ENCODE measurements at regions not wholly inside any gene's neighbourhood (a gene's known extent, or its start where the extent isn't known, plus 50 kb on each side); places are given as distances from the start of the nearest gene placed in this dataset.

- no peak for DNase-seq
- H3K36me3 ChIP-seq (ENCODE audit: control insufficient read depth, insufficient read depth, low read length), result no peaks in the 10 kb centered on the region
- H3K4me1 ChIP-seq (ENCODE audit: control insufficient read depth, insufficient read depth, low read length, poor library complexity, severe bottlenecking), result no peaks in the 10 kb centered on the region
- no peak overlapping the region for H3K4me3 ChIP-seq (ENCODE audit: insufficient read depth, low read depth, low read length, poor library complexity, severe bottlenecking)
- H3K9me3 ChIP-seq (ENCODE audit: control insufficient read depth, low read length), result no peaks in the 10 kb centered on the region
- no peaks in the 10 kb centered on the region for H3K27me3 ChIP-seq (replicated peaks; ENCODE audit: control insufficient read depth, insufficient read depth, low read length, poor library complexity, severe bottlenecking)
- no peak overlapping the region for H3K27ac ChIP-seq (ENCODE audit: insufficient read depth, low read length, poor library complexity, severe bottlenecking)
Measured at GRCh38 chr18:78596794-78597345, 382.7 kb upstream of the SALL3 start.

- DNase-seq, result no peak
- Histone ChIP-seq H3K9me3 (ENCODE audit: control insufficient read depth, low read length) (no peaks in the 10 kb centered on the region), H3K4me1 (ENCODE audit: control insufficient read depth, insufficient read depth, low read length, poor library complexity, severe bottlenecking) (no peaks in the 10 kb centered on the region), H3K27ac (ENCODE audit: insufficient read depth, low read length, poor library complexity, severe bottlenecking) (no peak overlapping the region), H3K36me3 (ENCODE audit: control insufficient read depth, insufficient read depth, low read length) (no peaks in the 10 kb centered on the region), H3K27me3 (replicated peaks; ENCODE audit: control insufficient read depth, insufficient read depth, low read length, poor library complexity, severe bottlenecking) (no peaks in the 10 kb centered on the region), H3K4me3 (ENCODE audit: insufficient read depth, low read depth, low read length, poor library complexity, severe bottlenecking) (no peak overlapping the region)
Measured at GRCh38 chr18:78601349-78601748, 378.3 kb upstream of the SALL3 start.

- H3K4me3 ChIP-seq (ENCODE audit: insufficient read depth, low read depth, low read length, poor library complexity, severe bottlenecking), result no peak overlapping the region
- DNase-seq, result no peak
- no peaks in the 10 kb centered on the region for H3K27me3 ChIP-seq (replicated peaks; ENCODE audit: control insufficient read depth, insufficient read depth, low read length, poor library complexity, severe bottlenecking)
- no peaks in the 10 kb centered on the region for H3K36me3 ChIP-seq (ENCODE audit: control insufficient read depth, insufficient read depth, low read length)
- no peaks in the 10 kb centered on the region for H3K9me3 ChIP-seq (ENCODE audit: control insufficient read depth, low read length)
- H3K27ac ChIP-seq (ENCODE audit: insufficient read depth, low read length, poor library complexity, severe bottlenecking), result no peak overlapping the region
- H3K4me1 ChIP-seq (ENCODE audit: control insufficient read depth, insufficient read depth, low read length, poor library complexity, severe bottlenecking), result no peaks in the 10 kb centered on the region
Measured at GRCh38 chr18:78601923-78602322, 377.7 kb upstream of the SALL3 start.

GRCh38 chr18:78602430-78602829, 377.2 kb upstream of the SALL3 start:
- Histone ChIP-seq H3K9me3 (ENCODE audit: control insufficient read depth, low read length) (no peaks in the 10 kb centered on the region), H3K27ac (ENCODE audit: insufficient read depth, low read length, poor library complexity, severe bottlenecking) (no peak overlapping the region), H3K4me1 (ENCODE audit: control insufficient read depth, insufficient read depth, low read length, poor library complexity, severe bottlenecking) (no peaks in the 10 kb centered on the region), H3K4me3 (ENCODE audit: insufficient read depth, low read depth, low read length, poor library complexity, severe bottlenecking) (no peak overlapping the region), H3K27me3 (replicated peaks; ENCODE audit: control insufficient read depth, insufficient read depth, low read length, poor library complexity, severe bottlenecking) (no peaks in the 10 kb centered on the region), H3K36me3 (ENCODE audit: control insufficient read depth, insufficient read depth, low read length) (no peaks in the 10 kb centered on the region)
- DNase-seq, result no peak

GRCh38 chr18:78603102-78603983, 376.3 kb upstream of the SALL3 start:
- Histone ChIP-seq H3K27me3 (replicated peaks; ENCODE audit: control insufficient read depth, insufficient read depth, low read length, poor library complexity, severe bottlenecking) (no peaks in the 10 kb centered on the region), H3K9me3 (ENCODE audit: control insufficient read depth, low read length) (no peaks in the 10 kb centered on the region), H3K27ac (ENCODE audit: insufficient read depth, low read length, poor library complexity, severe bottlenecking) (no peak overlapping the region), H3K4me1 (ENCODE audit: control insufficient read depth, insufficient read depth, low read length, poor library complexity, severe bottlenecking) (no peaks in the 10 kb centered on the region), H3K4me3 (ENCODE audit: insufficient read depth, low read depth, low read length, poor library complexity, severe bottlenecking) (no peak overlapping the region), H3K36me3 (ENCODE audit: control insufficient read depth, insufficient read depth, low read length) (no peaks in the 10 kb centered on the region)
- no peak for DNase-seq

GRCh38 chr18:78605255-78605654, 374.4 kb upstream of the SALL3 start:
- Histone ChIP-seq H3K27ac (ENCODE audit: insufficient read depth, low read length, poor library complexity, severe bottlenecking) (no peak overlapping the region), H3K9me3 (ENCODE audit: control insufficient read depth, low read length) (no peaks in the 10 kb centered on the region), H3K27me3 (replicated peaks; ENCODE audit: control insufficient read depth, insufficient read depth, low read length, poor library complexity, severe bottlenecking) (no peaks in the 10 kb centered on the region), H3K4me1 (ENCODE audit: control insufficient read depth, insufficient read depth, low read length, poor library complexity, severe bottlenecking) (no peaks in the 10 kb centered on the region), H3K36me3 (ENCODE audit: control insufficient read depth, insufficient read depth, low read length) (no peaks in the 10 kb centered on the region), H3K4me3 (ENCODE audit: insufficient read depth, low read depth, low read length, poor library complexity, severe bottlenecking) (no peak overlapping the region)
- DNase-seq, result no peak

- DNase-seq, result no peak
- Histone ChIP-seq H3K27ac (ENCODE audit: insufficient read depth, low read length, poor library complexity, severe bottlenecking) (no peak overlapping the region), H3K4me1 (ENCODE audit: control insufficient read depth, insufficient read depth, low read length, poor library complexity, severe bottlenecking) (no peaks in the 10 kb centered on the region), H3K36me3 (ENCODE audit: control insufficient read depth, insufficient read depth, low read length) (no peaks in the 10 kb centered on the region), H3K9me3 (ENCODE audit: control insufficient read depth, low read length) (no peaks in the 10 kb centered on the region), H3K27me3 (replicated peaks; ENCODE audit: control insufficient read depth, insufficient read depth, low read length, poor library complexity, severe bottlenecking) (no peaks in the 10 kb centered on the region), H3K4me3 (ENCODE audit: insufficient read depth, low read depth, low read length, poor library complexity, severe bottlenecking) (no peak overlapping the region)
Measured at GRCh38 chr18:78607221-78607620, 372.4 kb upstream of the SALL3 start.

- Histone ChIP-seq H3K4me3 (ENCODE audit: insufficient read depth, low read depth, low read length, poor library complexity, severe bottlenecking) (no peak overlapping the region), H3K27me3 (replicated peaks; ENCODE audit: control insufficient read depth, insufficient read depth, low read length, poor library complexity, severe bottlenecking) (no peaks in the 10 kb centered on the region), H3K4me1 (ENCODE audit: control insufficient read depth, insufficient read depth, low read length, poor library complexity, severe bottlenecking) (no peaks in the 10 kb centered on the region), H3K27ac (ENCODE audit: insufficient read depth, low read length, poor library complexity, severe bottlenecking) (no peak overlapping the region), H3K36me3 (ENCODE audit: control insufficient read depth, insufficient read depth, low read length) (no peaks in the 10 kb centered on the region), H3K9me3 (ENCODE audit: control insufficient read depth, low read length) (no peaks in the 10 kb centered on the region)
- no peak for DNase-seq
Measured at GRCh38 chr18:78607784-78608183, 371.8 kb upstream of the SALL3 start.

GRCh38 chr18:78610179-78610578, 369.4 kb upstream of the SALL3 start:
- H3K36me3 ChIP-seq (ENCODE audit: control insufficient read depth, insufficient read depth, low read length), result no peaks in the 10 kb centered on the region
- no peak overlapping the region for H3K4me3 ChIP-seq (ENCODE audit: insufficient read depth, low read depth, low read length, poor library complexity, severe bottlenecking)
- DNase-seq, result no peak
- H3K27ac ChIP-seq (ENCODE audit: insufficient read depth, low read length, poor library complexity, severe bottlenecking), result no peak overlapping the region
- H3K4me1 ChIP-seq (ENCODE audit: control insufficient read depth, insufficient read depth, low read length, poor library complexity, severe bottlenecking), result no peaks in the 10 kb centered on the region
- H3K27me3 ChIP-seq (replicated peaks; ENCODE audit: control insufficient read depth, insufficient read depth, low read length, poor library complexity, severe bottlenecking), result no peaks in the 10 kb centered on the region
- H3K9me3 ChIP-seq (ENCODE audit: control insufficient read depth, low read length), result no peaks in the 10 kb centered on the region

GRCh38 chr18:78611201-78611800, 368.3 kb upstream of the SALL3 start:
- H3K9me3 ChIP-seq (ENCODE audit: control insufficient read depth, low read length), result no peaks in the 10 kb centered on the region

More at GRCh38 chr18:78611201-78611800, 368.3 kb upstream of the SALL3 start:
- no peak for DNase-seq
- Histone ChIP-seq H3K27me3 (replicated peaks; ENCODE audit: control insufficient read depth, insufficient read depth, low read length, poor library complexity, severe bottlenecking) (no peaks in the 10 kb centered on the region), H3K36me3 (ENCODE audit: control insufficient read depth, insufficient read depth, low read length) (no peaks in the 10 kb centered on the region), H3K4me3 (ENCODE audit: insufficient read depth, low read depth, low read length, poor library complexity, severe bottlenecking) (no peak overlapping the region), H3K27ac (ENCODE audit: insufficient read depth, low read length, poor library complexity, severe bottlenecking) (no peak overlapping the region), H3K4me1 (ENCODE audit: control insufficient read depth, insufficient read depth, low read length, poor library complexity, severe bottlenecking) (no peaks in the 10 kb centered on the region)

Measured in effector memory CD4-positive, alpha-beta T cell (primary cell).